HG03175 (cell line): ENCODE measurements at regions not wholly inside any gene's neighbourhood (a gene's known extent, or its start where the extent isn't known, plus 50 kb on each side); places are given as distances from the start of the nearest gene placed in this dataset.
"Not testable (repeated sequence)": the region's sequence is repeated elsewhere in the genome, so short reads cannot be mapped to it uniquely, and the experiment has no call there.

Experiments used
- ATAC-seq: cut with Tn5 transposase; IDR thresholded peaks from one replicate; pipeline ENCODE4 v1.9.1; 2021; ENCODE audit warnings: mild to moderate bottlenecking, moderate library complexity; ENCODE audit not compliant: unreplicated experiment

GRCh38 chr4:187470061-187470460 is 525.5 kb upstream of the ZFP42 start:
- no peak for ATAC-seq

GRCh38 chr4:187474238-187474637 is 521.3 kb upstream of the ZFP42 start:
- ATAC-seq = no peak

- no peak for ATAC-seq
These were observed 519.7 kb upstream of the ZFP42 start for GRCh38 chr4:187475901-187476300.

GRCh38 chr4:187477224-187477623 is 518.3 kb upstream of the ZFP42 start:
- no peak for ATAC-seq

GRCh38 chr4:187478292-187479140 is 517.1 kb upstream of the ZFP42 start:
- no peak for ATAC-seq

- ATAC-seq = no peak
These were observed 516.1 kb upstream of the ZFP42 start for GRCh38 chr4:187479511-187479910.

GRCh38 chr4:187480146-187481145 is 515.1 kb upstream of the ZFP42 start:
- no peak for ATAC-seq

- ATAC-seq = no peak
These were observed 511.4 kb upstream of the ZFP42 start for GRCh38 chr4:187484186-187484585.

GRCh38 chr4:187485676-187486075 is 509.9 kb upstream of the ZFP42 start:
- ATAC-seq = no peak

GRCh38 chr4:187491286-187491685 is 504.3 kb upstream of the ZFP42 start:
- no peak for ATAC-seq

- no peak for ATAC-seq
These were observed 503.6 kb upstream of the ZFP42 start for GRCh38 chr4:187491959-187492358.

- no peak for ATAC-seq
These were observed 501.9 kb upstream of the ZFP42 start for GRCh38 chr4:187493661-187494060.

- ATAC-seq = no peak
These were observed 495.6 kb upstream of the ZFP42 start for GRCh38 chr4:187499956-187500355.

- ATAC-seq = no peak
These were observed 494.8 kb upstream of the ZFP42 start for GRCh38 chr4:187500796-187501195.

- no peak for ATAC-seq
These were observed 493.8 kb upstream of the ZFP42 start for GRCh38 chr4:187501731-187502130.

- ATAC-seq = no peak
These were observed 490.4 kb upstream of the ZFP42 start for GRCh38 chr4:187504974-187505797.

GRCh38 chr4:187505798-187506141 is 489.8 kb upstream of the ZFP42 start:
- ATAC-seq = not testable (repeated sequence)

- ATAC-seq = no peak
These were observed 479.3 kb upstream of the ZFP42 start for GRCh38 chr4:187516224-187516623.

- ATAC-seq = no peak
These were observed 453.9 kb upstream of the ZFP42 start for GRCh38 chr4:187541666-187542065.

GRCh38 chr4:187544461-187545053 is 451.0 kb upstream of the ZFP42 start:
- no peak for ATAC-seq
